ENCODE measurements at regions not wholly inside any gene's neighbourhood (a gene's known extent, or its start where the extent isn't known, plus 50 kb on each side); places are given as distances from the start of the nearest gene placed in this dataset.

- TF ChIP-seq CTCF (conservative IDR thresholded peaks at IDR 0.05 in 1 of 2, IDR thresholded peaks at IDR 0.05 in 1 of 2; ENCODE audit: extremely low read depth in 1 of 2, insufficient read depth in 1 of 2, low read depth in 1 of 2, low read length in 2 of 2) (no peak), EZH2 (IDR thresholded peaks at IDR 0.05; ENCODE audit: borderline replicate concordance, low read length) (no peak)
Observed at GRCh38 chr13:106911627-106912026, 343.7 kb upstream of the ARGLU1 start.
